Psoas muscle (tissue), 7 donors: ENCODE measurements at regions not wholly inside any gene's neighbourhood (a gene's known extent, or its start where the extent isn't known, plus 50 kb on each side); places are given as distances from the start of the nearest gene placed in this dataset.
A peak's percentile ranks its signal among the peaks of the same experiment; 100 is the strongest.

Experiments used
- ATAC-seq, 4 donors: fragments of 200-7000 bp; cut with Tn5 transposase; one replicate each; pipeline ENCODE4 v1.9.1; 2020; ENCODE audit warnings: moderate library complexity in 3 of 4, mild to moderate bottlenecking in 2 of 4
- DNase-seq, 2 donors: peaks; one replicate each; pipeline ENCODE4 v3.0.0-alpha.2; 2020
- H3K27ac ChIP-seq: fragments of 200-600 bp; one replicate; pipeline ENCODE4 v1.8.0; 2022
- H3K27me3 ChIP-seq, 3 donors: fragments of 200-600 bp in 1 of 3; one replicate each; pipeline versions ENCODE4 v1.6.1 to v1.8.0; 2013 to 2022; ENCODE audit warnings: low read length in 2 of 3, mild to moderate bottlenecking in 2 of 3, moderate library complexity in 1 of 3; ENCODE audit not compliant: insufficient read depth in 3 of 3
- H3K36me3 ChIP-seq, 2 donors: fragments of 200-600 bp in 1 of 2; one replicate each; pipeline versions ENCODE4 v1.6.1 to v1.8.0; 2013 to 2022; ENCODE audit warnings: low read depth in 1 of 2, mild to moderate bottlenecking in 1 of 2, moderate library complexity in 1 of 2; ENCODE audit not compliant: insufficient read depth in 1 of 2
- H3K4me1 ChIP-seq: fragments of 200-600 bp; one replicate; pipeline ENCODE4 v1.8.0; 2022
- H3K4me3 ChIP-seq: fragments of 200-600 bp; one replicate; pipeline ENCODE4 v1.8.0; 2022; ENCODE audit warnings: mild to moderate bottlenecking
- H3K9me3 ChIP-seq: fragments of 200-600 bp; one replicate; pipeline ENCODE4 v1.8.0; 2022
- WGBS, 3 donors: extraction: QIAGEN DNeasy Blood & Tissue Kit; methylation state at CpG; one replicate each; pipeline versions ENCODE4 v1.1.6 to v1.1.7; 2013; 5-methylcytosine and 5-hydroxymethylcytosine counted together
- intact Hi-C, 2 donors: fragments of 100-400 bp; cut with DNase I; formaldehyde crosslinking; loops; one replicate each; pipeline versions ENCODE4 v1.11.0 to v1.14.2; 2022
- TF ChIP-seq, protein P1 (sequence below): fragments of 200-600 bp; IDR thresholded peaks from one replicate; pipeline ENCODE4 v1.8.0; 2022; ENCODE audit warnings: antibody characterized with exemption
- donor health status: healthy with polysubstance abuse.
- donor health status: DM: no; HTN: no; CAD: no; lungs with moderate emphysema.
- donor health status: Bipolar disorder and iron deficiency.
- donor health status: healthy.
- donor health status: DM: yes; HTN: yes; CAD: no.
- donor health status: DM: no; HTN: no; CAD: no.
- donor health status: DM: yes; HTN: yes; CAD: no.

DNA sequence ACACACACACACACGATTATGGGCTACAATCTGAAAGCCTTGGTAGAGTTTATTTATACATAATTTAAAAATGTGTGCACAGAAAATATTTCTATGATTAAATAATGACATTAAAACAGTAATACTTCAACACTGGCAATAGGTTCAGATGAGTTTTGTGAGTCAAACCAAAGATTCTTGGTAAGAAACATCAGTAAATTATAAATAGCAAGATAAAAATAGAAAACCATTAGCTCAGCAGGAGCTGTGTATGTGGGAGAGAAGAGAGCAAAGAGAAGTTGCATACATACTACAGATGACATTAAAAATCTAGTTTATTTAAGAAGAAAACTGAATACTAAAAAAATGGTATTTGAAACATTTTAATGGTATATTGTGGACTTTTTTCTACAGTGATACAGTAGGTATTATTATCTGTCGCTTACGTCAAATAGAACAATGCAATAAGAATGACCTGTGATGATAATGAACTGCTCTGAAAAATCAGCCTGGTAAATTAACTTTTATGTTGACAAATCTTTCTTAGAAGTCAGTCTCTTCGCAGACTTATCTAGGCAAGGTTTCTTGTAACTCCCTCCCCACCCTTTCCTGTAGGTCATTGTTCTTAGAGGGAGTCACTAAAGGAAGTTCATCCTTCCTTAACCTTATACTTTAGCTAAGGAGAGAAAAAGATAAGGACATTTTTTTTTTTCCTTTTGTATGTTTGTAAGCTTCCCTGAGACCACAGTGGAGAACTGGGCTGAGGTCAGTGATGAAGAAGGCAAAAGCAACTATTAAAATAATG lies 149.3 kb downstream of the GJA1 start:
- WGBS, 3 donors, result 76 to 78% (median 77%) methylated on average over 4 of the region's 4 CpGs
- H3K4me3 ChIP-seq, result no peak overlapping the region
- H3K27ac ChIP-seq, result no peak overlapping the region
- ATAC-seq (peak in 2 of 4 donors; percentile 59 to 66), DNase-seq (no peak)
- no peaks in the 10 kb centered on the region for H3K36me3 ChIP-seq
- intact Hi-C loops, result loop anchor here in 1 of 2 donors (10.0 kb wide), 1 partner anchor 230 kb away; no protein-coding TSS in a partner anchor
- TF ChIP-seq, protein P1, sequence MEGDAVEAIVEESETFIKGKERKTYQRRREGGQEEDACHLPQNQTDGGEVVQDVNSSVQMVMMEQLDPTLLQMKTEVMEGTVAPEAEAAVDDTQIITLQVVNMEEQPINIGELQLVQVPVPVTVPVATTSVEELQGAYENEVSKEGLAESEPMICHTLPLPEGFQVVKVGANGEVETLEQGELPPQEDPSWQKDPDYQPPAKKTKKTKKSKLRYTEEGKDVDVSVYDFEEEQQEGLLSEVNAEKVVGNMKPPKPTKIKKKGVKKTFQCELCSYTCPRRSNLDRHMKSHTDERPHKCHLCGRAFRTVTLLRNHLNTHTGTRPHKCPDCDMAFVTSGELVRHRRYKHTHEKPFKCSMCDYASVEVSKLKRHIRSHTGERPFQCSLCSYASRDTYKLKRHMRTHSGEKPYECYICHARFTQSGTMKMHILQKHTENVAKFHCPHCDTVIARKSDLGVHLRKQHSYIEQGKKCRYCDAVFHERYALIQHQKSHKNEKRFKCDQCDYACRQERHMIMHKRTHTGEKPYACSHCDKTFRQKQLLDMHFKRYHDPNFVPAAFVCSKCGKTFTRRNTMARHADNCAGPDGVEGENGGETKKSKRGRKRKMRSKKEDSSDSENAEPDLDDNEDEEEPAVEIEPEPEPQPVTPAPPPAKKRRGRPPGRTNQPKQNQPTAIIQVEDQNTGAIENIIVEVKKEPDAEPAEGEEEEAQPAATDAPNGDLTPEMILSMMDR, result no peak
- H3K27me3 ChIP-seq, result no peaks in the 10 kb centered on the region
- no peaks in the 10 kb centered on the region for H3K9me3 ChIP-seq
- peaks cover 6% of the 10 kb centered on the region for H3K4me1 ChIP-seq

DNA sequence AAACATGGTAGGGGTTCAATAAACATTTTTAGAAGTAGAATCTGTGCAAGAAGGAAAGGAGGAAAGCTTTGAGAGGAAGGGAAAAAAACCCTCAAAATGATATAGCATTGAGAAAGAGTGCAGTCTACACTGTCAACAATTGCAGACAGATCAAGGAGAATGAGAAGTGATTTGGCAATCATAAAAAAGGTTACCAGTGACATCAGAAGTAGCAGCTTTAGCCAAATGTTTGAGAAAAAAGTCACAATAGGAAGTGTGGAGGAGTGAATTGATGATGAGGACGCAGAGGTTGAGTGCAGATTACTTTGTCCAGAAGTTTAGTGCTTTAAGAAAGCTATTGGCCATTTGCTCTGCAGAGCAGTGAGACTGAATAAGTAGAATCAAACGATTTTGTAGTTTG lies 155.0 kb downstream of the GJA1 start:
- H3K27me3 ChIP-seq, result no peaks in the 10 kb centered on the region
- no peaks in the 10 kb centered on the region for H3K36me3 ChIP-seq
- no peak overlapping the region for H3K4me3 ChIP-seq
- H3K9me3 ChIP-seq, result no peaks in the 10 kb centered on the region
- no peak for ATAC-seq
- H3K4me1 ChIP-seq, result no peaks in the 10 kb centered on the region
- intact Hi-C loops, result no loop called here
- 25 to 33% (median 28%) methylated on average over 2 of the region's 2 CpGs for WGBS, 3 donors
- TF ChIP-seq, protein P1, result no peak
- DNase-seq, result no peak
- H3K27ac ChIP-seq, result no peak overlapping the region

DNA sequence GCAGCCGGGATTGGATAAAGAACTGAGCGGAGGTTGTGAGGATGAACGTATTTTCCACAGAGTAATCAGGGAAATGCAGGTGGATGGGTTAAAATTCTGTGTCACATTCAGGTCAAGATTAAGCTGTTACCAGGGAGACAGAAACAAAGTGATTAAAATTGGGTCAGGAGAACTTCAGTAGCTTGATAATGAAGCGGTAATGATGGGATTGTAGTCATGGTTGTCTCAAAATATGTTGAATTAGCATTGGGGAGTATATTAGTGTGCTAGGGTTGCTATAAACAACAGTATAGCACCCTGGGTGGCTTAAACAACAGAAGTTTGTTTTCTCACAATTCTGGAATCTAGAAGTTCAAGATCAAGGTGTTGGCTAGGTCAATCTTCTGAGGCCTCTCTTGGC lies 155.5 kb downstream of the GJA1 start:
- H3K27ac ChIP-seq, result no peak overlapping the region
- no peaks in the 10 kb centered on the region for H3K9me3 ChIP-seq
- WGBS, 3 donors, result 78 to 87% (median 86%) methylated on average over 4 of the region's 4 CpGs
- H3K36me3 ChIP-seq, result no peaks in the 10 kb centered on the region
- DNase-seq (no peak), ATAC-seq (no peak)
- no peaks in the 10 kb centered on the region for H3K27me3 ChIP-seq
- H3K4me1 ChIP-seq, result no peaks in the 10 kb centered on the region
- H3K4me3 ChIP-seq, result no peak overlapping the region
- TF ChIP-seq, protein P1, result no peak
- intact Hi-C loops, result no loop called here

DNA sequence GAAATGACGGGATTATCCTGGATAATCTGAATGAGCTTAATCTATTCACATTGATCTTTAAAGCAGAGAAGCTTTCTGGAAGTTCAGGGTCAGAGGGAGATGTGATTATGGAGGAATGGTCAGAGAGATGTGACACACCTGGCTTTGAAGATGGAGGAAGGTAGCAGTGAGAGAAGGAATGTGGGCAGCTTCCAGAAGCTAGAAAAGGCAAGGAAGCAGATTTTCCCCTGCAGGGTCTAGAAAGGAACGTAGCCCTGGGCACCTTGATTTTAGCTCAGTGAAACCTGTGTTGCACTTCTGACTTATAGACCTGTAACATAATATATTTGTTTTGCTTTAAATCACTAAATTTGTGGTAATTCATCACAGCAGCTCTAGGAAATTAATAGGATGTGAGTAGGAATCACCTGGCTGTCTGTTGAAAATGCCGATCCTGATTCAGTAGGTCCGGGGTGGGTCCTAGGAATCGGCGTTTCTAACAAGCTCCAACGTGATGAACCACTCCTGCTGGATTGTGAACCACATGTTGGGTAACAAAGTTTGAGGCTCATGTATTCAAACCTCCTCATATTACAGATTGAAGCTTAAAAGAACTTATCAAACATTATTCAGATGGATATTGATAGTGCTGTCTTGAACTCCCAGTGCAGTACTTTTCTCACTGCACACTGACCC lies 157.0 kb downstream of the GJA1 start:
- Histone ChIP-seq H3K27ac (no peak overlapping the region), H3K36me3 (no peaks in the 10 kb centered on the region), H3K4me3 (no peak overlapping the region), H3K27me3 (no peaks in the 10 kb centered on the region), H3K9me3 (no peaks in the 10 kb centered on the region), H3K4me1 (no peaks in the 10 kb centered on the region)
- TF ChIP-seq, protein P1, result no peak
- 51 to 57% (median 51%) methylated on average over 7 of the region's 7 CpGs for WGBS, 3 donors
- ATAC-seq (peak in 1 of 4 donors; percentile 17), DNase-seq (no peak)
- intact Hi-C loops, result no loop called here
